ENCODE measurements at regions not wholly inside any gene's neighbourhood (a gene's known extent, or its start where the extent isn't known, plus 50 kb on each side); places are given as distances from the start of the nearest gene placed in this dataset.

DNA sequence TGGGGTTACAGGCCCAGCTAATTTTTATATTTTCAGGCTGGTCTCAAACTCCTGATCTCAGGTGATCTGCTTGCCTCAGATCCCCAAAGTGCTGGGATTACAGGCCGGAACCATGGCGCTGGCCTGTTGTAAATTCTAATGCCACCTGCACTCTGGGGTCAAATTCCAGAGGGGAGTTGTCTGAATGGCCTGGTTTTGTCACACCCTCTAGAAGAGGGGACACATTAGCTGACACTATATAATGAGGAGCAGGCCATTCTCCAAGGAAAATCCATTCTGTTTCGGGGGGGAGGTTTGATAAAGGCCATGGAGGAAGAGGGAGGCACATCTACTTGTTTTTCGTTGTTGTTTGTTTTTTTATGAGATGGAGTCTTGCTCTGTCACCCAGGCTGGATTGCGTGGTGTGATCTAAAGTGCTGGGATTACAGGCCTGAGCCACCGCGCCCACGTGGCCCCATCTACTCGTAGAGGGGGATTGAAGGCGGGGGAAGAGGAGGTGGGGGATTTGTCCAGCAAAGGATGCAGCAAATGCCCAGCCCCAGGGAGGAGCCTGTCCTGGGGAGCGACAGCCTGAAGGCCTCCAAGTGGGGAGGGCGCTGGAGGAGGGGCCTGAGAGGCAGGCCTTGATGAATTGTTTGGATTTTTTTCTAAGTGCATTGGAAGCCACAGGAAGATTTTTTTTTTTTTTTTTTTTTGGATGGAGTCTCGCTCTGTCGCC is 78.4 kb upstream of the SLC45A1 start:
- no peak for DNase-seq (ENCODE audit: low read depth)
- POLR2A ChIA-PET = no interaction called here
- no peaks in the 10 kb centered on the region for H3K36me3 ChIP-seq (ENCODE audit: control insufficient read depth, insufficient read depth, low read length)

DNA sequence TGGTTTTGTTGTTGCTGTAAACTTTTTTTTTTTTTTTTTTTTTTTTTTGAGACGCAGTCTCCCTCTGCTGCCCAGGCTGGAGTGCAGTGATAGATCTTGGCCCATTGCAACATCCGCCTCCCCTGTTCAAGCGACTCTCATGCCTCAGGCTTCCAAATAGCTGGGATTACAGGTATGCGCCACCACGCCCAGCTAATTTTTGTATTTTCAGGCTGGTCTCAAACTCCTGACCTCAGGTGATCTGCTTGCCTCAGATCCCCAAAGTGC is 78.9 kb upstream of the SLC45A1 start:
- H3K27me3 ChIP-seq (ENCODE audit: control insufficient read depth, insufficient read depth, low read length) = no peaks in the 10 kb centered on the region
- POLR2A ChIA-PET = no interaction called here
- TF ChIP-seq, protein P1, sequence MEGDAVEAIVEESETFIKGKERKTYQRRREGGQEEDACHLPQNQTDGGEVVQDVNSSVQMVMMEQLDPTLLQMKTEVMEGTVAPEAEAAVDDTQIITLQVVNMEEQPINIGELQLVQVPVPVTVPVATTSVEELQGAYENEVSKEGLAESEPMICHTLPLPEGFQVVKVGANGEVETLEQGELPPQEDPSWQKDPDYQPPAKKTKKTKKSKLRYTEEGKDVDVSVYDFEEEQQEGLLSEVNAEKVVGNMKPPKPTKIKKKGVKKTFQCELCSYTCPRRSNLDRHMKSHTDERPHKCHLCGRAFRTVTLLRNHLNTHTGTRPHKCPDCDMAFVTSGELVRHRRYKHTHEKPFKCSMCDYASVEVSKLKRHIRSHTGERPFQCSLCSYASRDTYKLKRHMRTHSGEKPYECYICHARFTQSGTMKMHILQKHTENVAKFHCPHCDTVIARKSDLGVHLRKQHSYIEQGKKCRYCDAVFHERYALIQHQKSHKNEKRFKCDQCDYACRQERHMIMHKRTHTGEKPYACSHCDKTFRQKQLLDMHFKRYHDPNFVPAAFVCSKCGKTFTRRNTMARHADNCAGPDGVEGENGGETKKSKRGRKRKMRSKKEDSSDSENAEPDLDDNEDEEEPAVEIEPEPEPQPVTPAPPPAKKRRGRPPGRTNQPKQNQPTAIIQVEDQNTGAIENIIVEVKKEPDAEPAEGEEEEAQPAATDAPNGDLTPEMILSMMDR (IDR thresholded peaks at IDR 0.05; ENCODE audit: insufficient read depth, low read depth, low read length) = peak; percentile 48
- CTCF ChIA-PET = interaction anchor here (0.7 to 1.5 kb wide), 8 partner anchors 11 to 264 kb away, joined by 3 to 4 read pairs (median 4); no protein-coding TSS in a partner anchor
- H3K36me3 ChIP-seq (ENCODE audit: control insufficient read depth, insufficient read depth, low read length) = no peaks in the 10 kb centered on the region
- no peak overlapping the region for H3K4me3 ChIP-seq (ENCODE audit: low read depth, low read length)
- DNase-seq (ENCODE audit: low read depth) = no peak

More for the DNA sequence above, 78.4 kb upstream of the SLC45A1 start:
- Histone ChIP-seq H3K4me3 (ENCODE audit: low read depth, low read length) (no peak overlapping the region), H3K27me3 (ENCODE audit: control insufficient read depth, insufficient read depth, low read length) (no peaks in the 10 kb centered on the region)
- CTCF ChIA-PET = interaction anchor here (0.7 to 1.5 kb wide), 8 partner anchors 11 to 264 kb away, joined by 3 to 4 read pairs (median 3); no protein-coding TSS in a partner anchor
- TF ChIP-seq, protein P1 (IDR thresholded peaks at IDR 0.05; ENCODE audit: insufficient read depth, low read depth, low read length) = no peak

DNA sequence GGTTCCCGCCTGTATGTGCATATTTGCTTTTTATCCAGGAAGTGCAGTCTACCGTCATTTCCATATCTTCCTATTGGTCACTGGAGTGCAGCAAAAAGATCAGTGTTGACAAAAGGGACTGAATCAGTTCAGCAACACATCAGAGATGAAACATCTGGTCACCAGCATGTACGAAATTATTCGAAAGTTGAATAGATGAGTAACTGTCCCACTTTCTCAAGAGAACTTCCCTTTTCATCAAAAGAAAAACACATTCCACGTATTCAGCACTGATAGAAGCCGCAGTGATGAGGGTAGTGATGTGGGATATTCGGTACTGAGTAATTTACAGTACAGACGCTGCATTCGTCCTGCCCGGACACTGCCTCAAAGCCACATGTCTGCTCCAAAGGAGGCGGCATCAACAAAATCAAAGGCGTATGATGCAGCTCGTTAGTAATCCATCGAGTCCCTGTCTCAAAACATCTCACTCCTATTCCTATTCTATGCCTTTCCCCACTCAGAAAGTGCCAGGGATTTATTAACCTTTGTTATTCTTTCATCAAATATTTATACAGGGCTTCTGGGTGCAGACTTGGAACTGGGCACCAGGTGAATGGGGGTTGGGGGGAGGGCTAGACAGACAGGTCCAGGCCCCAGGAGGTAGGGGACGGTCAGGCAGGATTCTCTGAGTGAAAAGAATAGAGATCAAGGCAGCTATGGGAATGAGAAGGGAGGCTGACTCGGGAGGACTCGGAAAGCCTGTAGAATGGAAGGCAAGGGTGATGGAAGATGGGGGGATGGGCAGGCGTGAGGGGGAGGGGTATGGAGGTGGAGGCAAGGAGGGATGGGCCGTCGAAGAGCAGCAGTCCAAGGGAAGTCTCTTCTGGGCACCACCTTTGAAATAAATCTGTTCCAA is 79.5 kb upstream of the SLC45A1 start:
- H3K27me3 ChIP-seq (ENCODE audit: control insufficient read depth, insufficient read depth, low read length) = no peaks in the 10 kb centered on the region
- ChIA-PET POLR2A (no interaction called here), CTCF (interaction anchor here (0.6 to 1.5 kb wide), 8 partner anchors 40 to 224 kb away, joined by 3 to 7 read pairs (median 4); no protein-coding TSS in a partner anchor)
- TF ChIP-seq, protein P1 (IDR thresholded peaks at IDR 0.05; ENCODE audit: insufficient read depth, low read depth, low read length) = no peak
- no peaks in the 10 kb centered on the region for H3K36me3 ChIP-seq (ENCODE audit: control insufficient read depth, insufficient read depth, low read length)
- H3K4me3 ChIP-seq (ENCODE audit: low read depth, low read length) = no peak overlapping the region
- DNase-seq (ENCODE audit: low read depth) = peak; percentile 83

DNA sequence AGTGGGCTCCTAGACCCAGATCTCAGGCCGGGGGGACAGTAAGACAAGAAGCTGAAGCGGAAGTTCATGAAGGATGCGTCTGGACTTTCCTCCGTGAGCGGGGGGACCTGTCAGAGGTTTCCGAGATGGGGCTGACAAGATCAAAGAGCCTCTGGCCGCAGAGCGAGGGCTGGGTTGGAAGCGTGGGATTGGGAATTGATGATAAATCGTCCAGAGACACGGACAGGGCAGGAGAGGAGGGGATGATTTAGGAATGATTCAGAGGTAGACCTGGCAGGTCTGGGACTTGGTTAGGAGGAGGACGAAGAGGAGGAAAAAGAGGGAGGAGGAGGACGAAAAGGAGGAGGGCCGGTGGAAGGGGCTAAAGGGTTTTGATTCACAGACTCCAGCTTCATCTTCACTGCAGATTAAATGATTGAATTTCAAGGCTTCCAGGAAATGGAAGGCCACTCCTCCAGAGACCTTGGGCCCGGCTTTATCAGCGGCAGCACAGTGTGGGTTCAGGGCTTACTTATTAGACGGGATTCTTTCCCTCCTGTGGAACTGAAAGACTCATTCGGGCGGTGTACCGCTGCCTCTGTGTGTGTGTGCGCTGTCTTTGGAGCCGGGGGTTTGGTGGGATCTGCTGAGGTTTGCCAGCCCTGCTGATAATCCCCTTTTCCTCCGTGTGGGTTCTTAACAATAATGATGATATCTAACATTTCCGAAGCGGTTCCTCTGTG is 85.7 kb upstream of the SLC45A1 start:
- POLR2A ChIA-PET = no interaction called here
- Histone ChIP-seq H3K27me3 (ENCODE audit: control insufficient read depth, insufficient read depth, low read length) (no peaks in the 10 kb centered on the region), H3K4me3 (ENCODE audit: low read depth, low read length) (no peak overlapping the region), H3K36me3 (ENCODE audit: control insufficient read depth, insufficient read depth, low read length) (no peaks in the 10 kb centered on the region)
- CTCF ChIA-PET = no interaction called here
- TF ChIP-seq, protein P1 (IDR thresholded peaks at IDR 0.05; ENCODE audit: insufficient read depth, low read depth, low read length) = no peak
- no peak for DNase-seq (ENCODE audit: low read depth)

DNA sequence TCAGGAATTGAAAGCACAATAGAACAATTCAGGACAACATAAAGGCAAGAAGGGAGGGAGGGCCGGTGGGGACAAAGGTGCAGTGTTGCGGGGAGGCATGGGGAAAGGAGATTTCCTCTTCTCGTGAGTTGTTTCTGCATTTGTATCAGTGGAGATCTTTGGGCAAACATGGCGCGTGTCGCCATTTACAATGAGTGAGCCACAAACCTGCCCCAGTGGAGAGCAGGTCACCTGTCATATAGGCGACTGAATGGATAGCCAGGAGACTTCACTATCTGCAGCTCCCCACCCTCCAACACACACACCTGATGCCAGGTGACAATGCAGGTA is 87.7 kb upstream of the SLC45A1 start:
- ChIA-PET CTCF (interaction anchor here (0.6 kb wide), 1 partner anchor 20 kb away, joined by 3 read pairs; no protein-coding TSS in a partner anchor), POLR2A (no interaction called here)
- H3K27me3 ChIP-seq (ENCODE audit: control insufficient read depth, insufficient read depth, low read length) = no peaks in the 10 kb centered on the region

More for the DNA sequence above, 87.7 kb upstream of the SLC45A1 start:
- TF ChIP-seq, protein P1 (IDR thresholded peaks at IDR 0.05; ENCODE audit: insufficient read depth, low read depth, low read length) = no peak
- no peak overlapping the region for H3K4me3 ChIP-seq (ENCODE audit: low read depth, low read length)
- DNase-seq (ENCODE audit: low read depth) = no peak
- H3K36me3 ChIP-seq (ENCODE audit: control insufficient read depth, insufficient read depth, low read length) = no peaks in the 10 kb centered on the region
